ENCODE measurements at regions not wholly inside any gene's neighbourhood (a gene's known extent, or its start where the extent isn't known, plus 50 kb on each side); places are given as distances from the start of the nearest gene placed in this dataset.
A peak's percentile ranks its signal among the peaks of the same experiment; 100 is the strongest.

GRCh38 chr15:98390946-98391530, 257.3 kb upstream of the IGF1R start:
- no peak for DNase-seq (ENCODE audit: low spot score)

- DNase-seq (ENCODE audit: low spot score): no peak
Observed at GRCh38 chr15:98391568-98391967, 256.8 kb upstream of the IGF1R start.

GRCh38 chr15:98393471-98393870, 254.9 kb upstream of the IGF1R start:
- DNase-seq (ENCODE audit: low spot score): no peak

DNA sequence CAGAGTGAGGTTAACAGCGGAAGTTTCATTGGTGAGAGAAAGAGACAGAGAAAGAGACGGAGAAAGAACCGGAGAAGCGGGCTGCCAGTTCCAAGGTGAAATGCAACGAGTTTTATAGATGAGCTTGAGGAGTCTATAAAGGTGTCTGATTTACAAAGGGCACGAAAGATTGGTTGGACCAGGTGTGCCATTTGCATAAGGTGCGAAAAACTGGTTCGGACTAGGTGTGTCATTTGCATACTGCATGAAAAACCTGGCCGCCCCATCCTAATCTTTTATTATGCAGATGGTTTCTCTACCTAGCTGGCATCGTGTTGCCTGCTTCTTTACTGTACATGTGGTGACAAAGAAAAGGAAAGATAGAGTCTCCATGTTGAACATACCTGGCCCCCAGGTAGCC, 253.8 kb upstream of the IGF1R start:
- DNase-seq (ENCODE audit: low spot score): no peak

DNA sequence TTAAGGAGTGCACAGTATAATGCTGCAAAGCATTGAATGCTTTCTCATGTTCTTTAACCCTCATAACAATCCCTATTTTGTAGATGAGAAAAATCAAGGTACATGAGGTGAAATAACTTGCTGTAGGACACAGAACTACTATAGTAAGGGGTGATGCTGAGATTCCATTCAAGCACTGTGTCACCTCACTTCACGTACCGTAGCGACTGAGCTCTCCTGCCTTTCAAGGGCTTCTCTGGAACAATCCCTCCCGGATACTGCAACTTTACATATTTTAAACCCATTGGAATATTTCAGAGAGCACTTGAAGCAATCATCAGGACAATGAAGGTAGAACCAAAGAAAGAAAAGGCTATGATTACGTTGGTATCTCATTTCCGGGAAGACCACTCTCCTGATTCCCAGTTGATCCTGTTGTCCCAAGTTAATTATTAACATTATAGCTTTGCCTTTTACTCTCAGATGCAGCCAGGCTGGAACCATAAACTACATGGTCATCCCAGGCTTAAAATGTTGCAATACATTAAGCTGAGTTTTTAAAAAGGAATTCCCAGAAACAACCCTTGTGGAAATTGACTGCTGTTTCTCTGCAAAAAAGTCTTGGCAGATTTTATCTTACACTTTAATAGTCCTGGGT, 252.2 kb upstream of the IGF1R start:
- no peak for DNase-seq (ENCODE audit: low spot score)

DNA sequence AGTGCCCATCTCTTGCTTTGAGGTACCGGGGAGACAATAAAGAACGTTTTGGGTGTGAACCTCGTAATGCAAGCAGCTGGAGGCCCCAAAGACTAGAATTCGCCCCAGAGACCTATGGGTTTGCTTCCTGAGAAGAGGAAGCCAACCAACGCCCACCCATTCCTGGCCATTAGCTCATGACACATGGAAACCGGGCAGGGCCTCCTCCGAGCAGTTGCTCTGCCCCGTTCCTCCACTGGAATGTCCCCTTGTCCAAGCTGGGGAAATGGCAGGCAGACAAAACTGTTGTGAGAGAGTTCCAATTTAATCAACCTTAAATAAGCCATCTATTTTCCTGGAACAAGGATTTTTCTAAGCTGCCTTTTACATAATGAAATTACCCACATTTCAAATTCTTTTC, 250.9 kb upstream of the IGF1R start:
- DNase-seq (ENCODE audit: low spot score): no peak

- DNase-seq (ENCODE audit: low spot score): no peak
Observed at GRCh38 chr15:98398056-98398455, 250.3 kb upstream of the IGF1R start.

DNA sequence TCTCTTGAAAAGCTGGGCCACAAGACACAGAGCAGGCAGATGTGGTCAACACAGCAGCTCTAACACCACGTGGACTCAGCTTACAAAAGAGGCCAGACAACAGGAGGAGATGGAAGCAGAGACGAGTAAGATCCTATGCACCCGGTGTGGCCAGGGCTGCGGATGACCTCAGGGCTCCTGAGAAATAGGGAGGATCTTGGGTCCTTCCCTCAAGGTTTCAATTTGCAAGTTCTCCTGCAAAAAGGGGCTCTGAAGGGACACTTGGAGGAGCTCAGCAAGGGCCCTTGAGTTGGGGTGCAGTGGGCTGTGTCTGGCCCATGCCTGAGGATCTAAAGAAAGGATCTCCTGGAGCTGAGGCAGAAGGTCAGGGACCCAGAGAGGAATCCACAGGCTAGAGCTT, 249.5 kb upstream of the IGF1R start:
- DNase-seq (ENCODE audit: low spot score): no peak

DNA sequence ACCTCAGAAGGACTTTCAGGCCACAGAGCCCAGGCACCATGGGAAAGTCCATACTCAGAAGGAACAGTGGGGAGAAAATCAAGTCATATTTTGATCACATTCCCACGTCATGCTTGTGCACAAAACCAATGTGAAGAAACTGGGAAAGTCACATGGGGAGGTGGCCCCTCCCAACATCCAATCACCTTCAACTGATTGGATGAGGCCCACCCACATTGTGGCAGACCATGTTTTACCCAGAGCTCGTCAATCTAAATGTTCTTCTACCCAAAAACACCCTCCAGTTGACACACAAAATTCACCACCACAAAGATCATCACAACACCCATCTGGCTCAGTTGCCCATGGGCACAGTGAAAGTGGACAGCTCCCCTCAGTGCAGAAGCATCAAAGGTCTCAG, 248.2 kb upstream of the IGF1R start:
- DNase-seq (ENCODE audit: low spot score): no peak

- DNase-seq (ENCODE audit: low spot score): no peak
Observed at GRCh38 chr15:98401029-98401428, 247.3 kb upstream of the IGF1R start.

DNA sequence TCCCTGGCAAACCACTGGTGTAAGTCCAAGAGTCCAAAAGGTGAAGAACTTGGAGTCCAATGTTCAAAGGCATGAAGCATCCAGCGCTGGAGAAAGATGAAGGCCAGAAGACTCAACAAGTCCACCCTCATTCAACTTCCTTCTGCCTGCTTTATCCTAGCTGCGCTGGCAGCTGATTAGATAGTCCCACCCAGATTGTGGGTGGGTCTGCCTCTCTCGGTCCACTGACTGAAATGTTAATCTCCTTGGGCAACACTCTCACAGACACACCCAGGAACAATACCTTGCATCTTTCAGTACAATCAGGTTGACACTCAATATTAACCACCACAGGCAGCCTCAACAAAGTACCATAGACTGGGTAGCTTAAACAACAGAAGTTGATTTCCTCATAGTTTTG, 245.9 kb upstream of the IGF1R start:
- DNase-seq (ENCODE audit: low spot score): no peak

DNA sequence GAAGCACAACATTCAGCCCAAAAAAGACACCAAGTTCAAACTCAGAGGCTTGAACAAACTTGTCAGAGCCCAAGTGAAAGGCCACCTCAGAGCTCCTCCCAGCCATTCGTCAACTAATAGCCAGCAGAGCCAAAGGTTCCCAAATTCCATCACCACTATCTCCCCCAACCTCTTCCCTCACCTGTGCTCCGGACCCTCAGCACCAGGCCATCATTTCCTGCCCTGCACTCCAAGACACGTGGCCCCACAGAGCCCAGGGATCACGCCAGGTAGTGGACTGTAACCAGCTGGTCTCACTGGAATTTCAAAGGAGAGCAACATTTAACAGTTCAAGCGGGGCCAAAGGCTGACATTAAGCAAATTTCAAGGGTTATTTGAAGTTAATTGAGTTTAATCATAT, 245.2 kb upstream of the IGF1R start:
- no peak for DNase-seq (ENCODE audit: low spot score)

DNA sequence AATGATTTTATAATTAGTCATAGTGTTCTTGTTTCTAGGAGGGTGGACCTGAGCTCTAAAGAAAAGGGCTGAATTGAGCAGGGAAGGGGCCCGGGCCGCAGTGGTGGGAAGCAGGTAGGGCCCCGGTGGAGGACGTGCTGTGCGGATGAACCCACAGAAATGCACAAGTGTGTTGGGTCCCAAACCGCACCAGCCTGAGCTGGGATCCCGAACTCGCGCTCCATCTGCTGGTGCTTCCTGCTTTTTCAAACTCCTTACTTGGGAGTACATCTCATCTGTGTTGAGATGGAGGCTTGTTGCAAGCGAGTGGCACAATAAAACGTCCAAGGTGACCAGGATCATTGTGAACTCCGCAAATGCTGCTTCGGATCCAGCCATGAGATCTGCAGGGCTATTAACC, 244.8 kb upstream of the IGF1R start:
- no peak for DNase-seq (ENCODE audit: low spot score)

GRCh38 chr15:98405013-98405412, 243.3 kb upstream of the IGF1R start:
- no peak for DNase-seq (ENCODE audit: low spot score)

GRCh38 chr15:98408231-98408630, 240.1 kb upstream of the IGF1R start:
- DNase-seq (ENCODE audit: low spot score): no peak

DNA sequence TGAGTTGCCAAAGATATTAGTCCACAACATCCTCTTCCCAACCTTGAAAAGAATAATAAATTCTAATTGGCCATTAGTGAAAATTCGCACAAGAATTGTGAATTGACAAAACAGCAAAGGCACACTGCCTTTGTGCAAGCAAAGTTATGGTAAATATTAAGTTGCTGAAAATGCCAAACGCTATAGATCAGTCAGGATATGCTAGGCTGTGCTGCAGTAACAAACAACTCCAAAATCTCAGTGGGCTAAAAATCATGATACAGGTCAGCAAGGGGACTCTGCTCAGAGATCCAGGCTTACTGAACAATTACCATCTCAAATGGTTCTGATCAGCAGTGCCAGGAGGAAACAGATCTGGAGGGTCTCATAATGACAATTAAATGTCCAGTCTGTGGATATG, 238.0 kb upstream of the IGF1R start:
- DNase-seq (ENCODE audit: low spot score): no peak

GRCh38 chr15:98412852-98413251, 235.5 kb upstream of the IGF1R start:
- DNase-seq (ENCODE audit: low spot score): no peak

DNA sequence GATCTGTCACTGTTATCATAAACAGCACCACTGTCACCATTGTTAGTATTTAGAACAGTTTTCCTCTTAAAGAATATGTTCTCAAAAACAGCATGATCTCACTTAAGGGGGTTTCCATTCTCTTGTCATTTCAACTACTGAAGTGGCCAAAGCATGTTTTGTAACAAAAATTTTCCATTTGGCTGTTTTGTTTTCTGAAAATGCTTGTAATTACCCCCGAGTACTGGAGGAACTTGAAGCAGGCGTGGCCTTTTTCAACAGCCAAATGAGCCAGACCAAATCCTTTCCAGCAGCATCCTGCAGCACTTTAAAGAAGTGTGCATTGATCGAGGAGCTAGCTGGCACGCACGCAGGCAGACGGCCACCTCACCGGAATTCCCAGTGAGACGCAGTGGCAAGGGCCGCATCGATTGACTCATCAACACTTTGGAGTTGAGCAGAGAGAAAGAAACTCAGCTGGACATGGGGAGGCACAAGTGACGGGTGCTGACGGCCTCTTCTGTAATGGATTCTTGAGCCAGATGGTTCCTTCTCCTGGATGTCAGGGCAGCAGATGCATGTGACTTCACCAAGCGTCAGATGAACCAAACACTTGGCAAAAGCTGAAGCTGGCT, 234.3 kb upstream of the IGF1R start:
- no peak for DNase-seq (ENCODE audit: low spot score)

- DNase-seq (ENCODE audit: low spot score): no peak
Observed at GRCh38 chr15:98416222-98416855, 232.0 kb upstream of the IGF1R start.

GRCh38 chr15:98417346-98417745, 231.0 kb upstream of the IGF1R start:
- peak; percentile 38 for DNase-seq (ENCODE audit: low spot score)

DNA sequence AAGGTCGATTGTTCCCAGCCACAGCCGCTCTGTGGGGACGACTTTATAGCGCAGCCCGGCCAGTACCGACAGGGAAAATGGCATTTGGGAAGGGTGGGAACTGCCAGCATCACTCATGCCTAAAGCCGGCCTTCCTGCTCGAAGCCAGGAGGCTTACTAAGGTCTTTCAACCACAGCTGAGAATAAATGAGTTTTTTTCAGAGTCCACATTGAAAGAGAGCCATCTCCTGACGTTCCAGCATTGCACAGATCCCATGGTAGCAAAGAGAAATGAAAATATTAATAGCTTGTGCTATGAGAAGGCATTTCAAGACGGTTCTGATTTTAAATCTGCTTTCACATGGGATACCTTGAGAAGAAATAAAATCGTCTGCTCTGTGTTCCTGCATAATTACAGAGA, 230.2 kb upstream of the IGF1R start:
- no peak for DNase-seq (ENCODE audit: low spot score)

GRCh38 chr15:98419173-98419780, 229.1 kb upstream of the IGF1R start:
- no peak for DNase-seq (ENCODE audit: low spot score)

GRCh38 chr15:98420837-98421236, 227.5 kb upstream of the IGF1R start:
- DNase-seq (ENCODE audit: low spot score): peak; percentile 38

All from putamen (tissue), 1 donor.